ENCODE measurements at regions not wholly inside any gene's neighbourhood (a gene's known extent, or its start where the extent isn't known, plus 50 kb on each side); places are given as distances from the start of the nearest gene placed in this dataset.

GRCh38 chr2:221716426-221717303 lies 144.6 kb upstream of the EPHA4 start:
- TF ChIP-seq MYC (IDR thresholded peaks at IDR 0.05; ENCODE audit: low read depth, low read length) (no peak), POLR2A (IDR thresholded peaks at IDR 0.05; ENCODE audit: extremely low read depth, insufficient read length) (no peak), MAX (IDR thresholded peaks at IDR 0.05; ENCODE audit: low read depth, low read length) (no peak)
- TF ChIP-seq, protein P1, sequence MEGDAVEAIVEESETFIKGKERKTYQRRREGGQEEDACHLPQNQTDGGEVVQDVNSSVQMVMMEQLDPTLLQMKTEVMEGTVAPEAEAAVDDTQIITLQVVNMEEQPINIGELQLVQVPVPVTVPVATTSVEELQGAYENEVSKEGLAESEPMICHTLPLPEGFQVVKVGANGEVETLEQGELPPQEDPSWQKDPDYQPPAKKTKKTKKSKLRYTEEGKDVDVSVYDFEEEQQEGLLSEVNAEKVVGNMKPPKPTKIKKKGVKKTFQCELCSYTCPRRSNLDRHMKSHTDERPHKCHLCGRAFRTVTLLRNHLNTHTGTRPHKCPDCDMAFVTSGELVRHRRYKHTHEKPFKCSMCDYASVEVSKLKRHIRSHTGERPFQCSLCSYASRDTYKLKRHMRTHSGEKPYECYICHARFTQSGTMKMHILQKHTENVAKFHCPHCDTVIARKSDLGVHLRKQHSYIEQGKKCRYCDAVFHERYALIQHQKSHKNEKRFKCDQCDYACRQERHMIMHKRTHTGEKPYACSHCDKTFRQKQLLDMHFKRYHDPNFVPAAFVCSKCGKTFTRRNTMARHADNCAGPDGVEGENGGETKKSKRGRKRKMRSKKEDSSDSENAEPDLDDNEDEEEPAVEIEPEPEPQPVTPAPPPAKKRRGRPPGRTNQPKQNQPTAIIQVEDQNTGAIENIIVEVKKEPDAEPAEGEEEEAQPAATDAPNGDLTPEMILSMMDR (IDR thresholded peaks at IDR 0.05; ENCODE audit: low read depth, low read length): no peak
